GM23248 (cell line): ENCODE measurements at regions not wholly inside any gene's neighbourhood (a gene's known extent, or its start where the extent isn't known, plus 50 kb on each side); places are given as distances from the start of the nearest gene placed in this dataset.

Experiments used
- DNase-seq: peaks from one replicate; pipeline ENCODE4 v3.0.0-alpha.2; 2015
- H2AFZ ChIP-seq: fragments of 200-600 bp; sonication (generic); 2 replicates; pipeline ENCODE4 v1.6.1; 2016; ENCODE audit warnings: antibody characterized with exemption
- H3F3A ChIP-seq: fragments of 200-600 bp; sonication (generic); 2 replicates; pipeline ENCODE4 v1.6.1; 2016; ENCODE audit warnings: mild to moderate bottlenecking, antibody characterized with exemption, mixed run types; ENCODE audit not compliant: insufficient read depth
- H3K27ac ChIP-seq: fragments of 200-600 bp; sonication (generic); 2 replicates; pipeline ENCODE4 v1.5.1; 2016; ENCODE audit warnings: mild to moderate bottlenecking
- H3K27me3 ChIP-seq: fragments of 200-600 bp; sonication (generic); replicated peaks from 2 replicates; pipeline ENCODE4 v1.6.1; 2016; ENCODE audit warnings: mild to moderate bottlenecking; ENCODE audit not compliant: insufficient read depth
- H3K36me3 ChIP-seq: fragments of 200-600 bp; sonication (generic); 2 replicates; pipeline ENCODE4 v1.6.1; 2016; ENCODE audit warnings: low read depth, mild to moderate bottlenecking
- H3K4me1 ChIP-seq: fragments of 200-600 bp; sonication (generic); 2 replicates; pipeline ENCODE4 v1.6.1; 2016; ENCODE audit warnings: mild to moderate bottlenecking; ENCODE audit not compliant: insufficient read depth
- H3K4me2 ChIP-seq: fragments of 200-600 bp; sonication (generic); one replicate; pipeline ENCODE4 v1.6.1; 2016; ENCODE audit warnings: mild to moderate bottlenecking; ENCODE audit not compliant: unreplicated experiment
- H3K4me3 ChIP-seq: fragments of 200-600 bp; sonication (generic); 2 replicates; pipeline ENCODE4 v1.5.1; 2016; ENCODE audit warnings: mild to moderate bottlenecking
- H3K79me2 ChIP-seq: fragments of 200-600 bp; sonication (generic); 2 replicates; pipeline ENCODE4 v1.6.1; 2016; ENCODE audit warnings: mild to moderate bottlenecking; ENCODE audit not compliant: insufficient read depth
- H3K9ac ChIP-seq: fragments of 200-600 bp; sonication (generic); 2 replicates; pipeline ENCODE4 v1.6.1; 2016; ENCODE audit warnings: mild to moderate bottlenecking
- H3K9me2 ChIP-seq: fragments of 200-600 bp; sonication (generic); 2 replicates; pipeline ENCODE4 v1.6.1; 2016; ENCODE audit warnings: mixed run types, mild to moderate bottlenecking, moderate library complexity; ENCODE audit not compliant: insufficient read depth
- H3K9me3 ChIP-seq: fragments of 200-600 bp; sonication (generic); one replicate; pipeline ENCODE4 v1.6.1; 2017; ENCODE audit warnings: low read depth
- H4K20me1 ChIP-seq: fragments of 200-600 bp; sonication (generic); 2 replicates; pipeline ENCODE4 v1.6.0; 2016; ENCODE audit not compliant: insufficient read depth
- EZH2 ChIP-seq: fragments of 200-600 bp; sonication (generic); IDR thresholded peaks from 2 replicates; pipeline ENCODE4 v1.6.1; 2018; ENCODE audit warnings: antibody characterized with exemption, mild to moderate bottlenecking; ENCODE audit not compliant: insufficient read depth, poor library complexity, severe bottlenecking
- EZH2phosphoT487 ChIP-seq: fragments of 200-600 bp; sonication (generic); IDR thresholded peaks from 2 replicates; pipeline ENCODE4 v1.6.1; 2018; ENCODE audit warnings: antibody characterized with exemption, moderate library complexity, mild to moderate bottlenecking, low read depth; ENCODE audit not compliant: insufficient read depth
- WGBS, 2 experiments: methylation state at CpG; one replicate each; pipeline ENCODE4 v1.1.6; 2015 to 2017; ENCODE audit warnings: low lambda C conversion rate in 2 of 2, low coverage in 1 of 2; ENCODE audit errors: missing lambda C conversion rate in 2 of 2; 5-methylcytosine and 5-hydroxymethylcytosine counted together
- in situ Hi-C: fragments of 300-500 bp; cut with MboI; formaldehyde crosslinking; loops from 2 replicates; pipeline ENCODE4 v1.15.0; 2020

DNA sequence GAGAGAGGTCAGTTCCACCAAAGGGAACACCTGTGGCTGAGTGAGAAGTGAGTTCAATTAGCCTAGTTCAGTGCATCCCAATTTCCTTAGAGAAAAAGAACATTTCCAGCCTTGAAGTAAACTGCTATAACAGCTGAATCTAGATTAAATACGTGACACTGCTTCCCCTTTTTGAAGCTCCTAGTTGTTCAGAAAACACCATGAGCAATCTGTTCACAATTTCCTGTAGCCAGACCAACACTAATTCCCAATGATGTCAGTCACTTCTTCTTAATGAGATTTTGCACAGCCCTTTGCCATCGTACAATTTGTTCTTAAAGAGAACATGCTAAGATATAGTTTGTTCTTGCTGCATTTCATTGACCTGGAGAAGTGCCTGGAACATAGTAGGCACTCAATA lies 144.6 kb upstream of the EDNRA start:
- Histone ChIP-seq H4K20me1 (no peaks in the 10 kb centered on the region), H3F3A (peaks cover 23% of the 10 kb centered on the region), H3K36me3 (no peaks in the 10 kb centered on the region), H3K4me1 (0 out of 2 replicates have a peak, but pooled peaks cover 7% of the 10 kb centered on the region), H3K9me3 (no peaks in the 10 kb centered on the region), H3K9ac (no peak overlapping the region), H3K27ac (no peak overlapping the region), H3K9me2 (no peaks in the 10 kb centered on the region), H2AFZ (no peak overlapping the region), H3K79me2 (no peaks in the 10 kb centered on the region), H3K27me3 (no peaks in the 10 kb centered on the region), H3K4me3 (no peak overlapping the region), H3K4me2 (no peak overlapping the region)
- in situ Hi-C loops: loop anchor here (25.0 kb wide), 1 partner anchor 526 kb away; no protein-coding TSS in a partner anchor
- TF ChIP-seq EZH2phosphoT487 (no peak), EZH2 (no peak)
- peak; percentile 3 for DNase-seq
- WGBS, 2 experiments: 15 to 31% methylated on average over 2 of the region's 2 CpGs

DNA sequence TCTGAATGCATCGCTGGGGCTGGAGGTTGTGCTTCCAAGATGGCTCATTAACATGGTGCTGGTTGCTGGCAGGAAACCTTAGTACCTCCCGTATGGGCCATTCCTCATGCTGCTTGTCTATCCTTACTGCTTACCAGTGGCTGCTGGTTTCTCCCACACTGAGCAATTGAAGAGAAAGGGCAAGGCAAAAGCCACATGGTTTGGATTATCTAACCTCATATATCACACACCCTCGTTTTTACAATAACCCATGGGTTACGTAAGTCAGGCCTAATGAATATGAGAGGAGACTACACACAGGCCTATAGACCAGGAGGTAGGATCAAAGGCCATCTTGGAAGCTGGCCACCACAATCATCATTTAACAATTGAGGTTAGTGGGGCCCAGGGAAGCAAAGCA lies 141.8 kb upstream of the EDNRA start:
- Histone ChIP-seq H3K9me3 (no peaks in the 10 kb centered on the region), H3K4me3 (no peak overlapping the region), H3K9ac (no peak overlapping the region), H4K20me1 (no peaks in the 10 kb centered on the region), H3F3A (peaks cover 25% of the 10 kb centered on the region), H3K9me2 (no peaks in the 10 kb centered on the region), H3K4me1 (0 out of 2 replicates have a peak, but pooled peaks cover 7% of the 10 kb centered on the region), H3K27ac (no peak overlapping the region), H3K4me2 (no peak overlapping the region), H3K27me3 (no peaks in the 10 kb centered on the region), H3K36me3 (no peaks in the 10 kb centered on the region), H2AFZ (no peak overlapping the region), H3K79me2 (no peaks in the 10 kb centered on the region)
- no peak for TF ChIP-seq EZH2
- no peak for TF ChIP-seq EZH2phosphoT487
- WGBS, 2 experiments: 51 to 52% methylated on average over 4 of the region's 4 CpGs
- DNase-seq: no peak
- in situ Hi-C loops: loop anchor here (25.0 kb wide), 1 partner anchor 523 kb away; no protein-coding TSS in a partner anchor

DNA sequence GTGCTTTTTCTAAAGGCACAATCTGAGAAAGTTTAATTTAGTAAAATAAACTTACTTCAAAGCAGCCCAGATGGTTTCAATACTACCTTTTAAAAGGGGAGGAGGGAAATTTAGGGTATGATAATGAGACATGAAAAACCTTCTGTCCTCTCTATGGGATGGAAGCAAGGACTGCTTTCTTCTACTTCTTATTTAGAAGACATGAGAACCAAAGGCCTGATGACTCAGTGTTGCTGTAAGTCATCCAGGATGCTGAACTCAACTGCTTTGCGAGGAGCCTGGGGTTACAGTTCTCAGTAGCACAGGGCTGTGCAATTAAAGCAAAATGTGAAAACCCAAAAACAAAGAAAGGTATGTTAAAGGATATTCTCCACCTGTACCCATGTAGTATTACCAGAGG lies 140.8 kb upstream of the EDNRA start:
- TF ChIP-seq EZH2phosphoT487 (no peak), EZH2 (no peak)

DNA sequence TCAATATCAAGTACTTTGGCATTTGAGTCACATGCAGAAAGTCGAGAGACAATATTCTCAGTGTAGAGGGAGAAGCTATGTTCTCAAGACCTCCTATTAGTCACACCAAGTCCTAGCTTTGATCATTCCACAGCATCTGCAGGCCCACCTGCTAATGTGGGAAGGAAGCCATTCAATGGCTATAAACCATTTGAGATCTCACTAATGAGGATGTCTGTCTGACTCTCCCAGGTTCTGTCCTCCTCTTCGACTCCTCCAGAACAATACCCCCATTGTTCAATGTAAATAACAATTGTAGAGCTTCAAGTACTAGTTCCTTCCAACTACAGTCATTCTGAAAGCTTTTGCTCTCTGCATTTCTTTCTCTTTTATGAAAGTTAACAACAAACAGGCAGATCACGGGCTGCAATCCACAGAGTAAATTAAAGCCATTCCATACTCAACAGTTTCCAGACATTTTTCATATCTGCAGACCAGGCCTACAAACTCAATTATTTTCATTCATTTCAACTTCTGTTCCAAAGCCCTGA lies 140.2 kb upstream of the EDNRA start:
- Histone ChIP-seq H3K9ac (no peak overlapping the region), H3K9me2 (no peaks in the 10 kb centered on the region), H3K27ac (no peak overlapping the region), H3K27me3 (no peaks in the 10 kb centered on the region), H3K4me2 (no peak overlapping the region), H3K79me2 (no peaks in the 10 kb centered on the region), H3K4me3 (no peak overlapping the region), H2AFZ (no peak overlapping the region), H3F3A (peaks cover 20% of the 10 kb centered on the region), H3K9me3 (no peaks in the 10 kb centered on the region), H4K20me1 (no peaks in the 10 kb centered on the region), H3K4me1 (0 out of 2 replicates have a peak, but pooled peaks cover 7% of the 10 kb centered on the region), H3K36me3 (no peaks in the 10 kb centered on the region)
- WGBS, 2 experiments: 3 to 5% methylated on average over 3 of the region's 3 CpGs
- TF ChIP-seq EZH2phosphoT487: no peak
- TF ChIP-seq EZH2: no peak
- in situ Hi-C loops: loop anchor here (25.0 kb wide), 1 partner anchor 522 kb away; no protein-coding TSS in a partner anchor
- DNase-seq: peak; percentile 48

More for the DNA sequence above, 140.8 kb upstream of the EDNRA start:
- Histone ChIP-seq H3K4me1 (0 out of 2 replicates have a peak, but pooled peaks cover 7% of the 10 kb centered on the region), H3K27me3 (no peaks in the 10 kb centered on the region), H3K9me3 (no peaks in the 10 kb centered on the region), H3K36me3 (no peaks in the 10 kb centered on the region), H3K27ac (no peak overlapping the region), H3F3A (peaks cover 20% of the 10 kb centered on the region), H3K4me3 (no peak overlapping the region), H3K79me2 (no peaks in the 10 kb centered on the region), H2AFZ (no peak overlapping the region), H3K4me2 (no peak overlapping the region), H3K9ac (no peak overlapping the region), H4K20me1 (no peaks in the 10 kb centered on the region), H3K9me2 (no peaks in the 10 kb centered on the region)
- 0% methylated on average over 1 of the region's 1 CpG for WGBS, 2 experiments
- in situ Hi-C loops: loop anchor here (25.0 kb wide), 1 partner anchor 522 kb away; no protein-coding TSS in a partner anchor
- peak; percentile 84 for DNase-seq
